Gastroesophageal sphincter (tissue), 3 donors: ENCODE measurements at regions not wholly inside any gene's neighbourhood (a gene's known extent, or its start where the extent isn't known, plus 50 kb on each side); places are given as distances from the start of the nearest gene placed in this dataset.

ENCODE experiments used
- CTCF ChIP-seq, 4 experiments: fragments of 200-600 bp in 2 of 4; fragments of 450-650 bp in 2 of 4; sonication (generic) in 1 of 4; IDR thresholded peaks; one replicate each; pipeline ENCODE4 v1.5.1; 2017 to 2019; ENCODE audit warnings: antibody characterized with exemption in 4 of 4, mild to moderate bottlenecking in 2 of 4, moderate library complexity in 2 of 4
- POLR2AphosphoS5 ChIP-seq: sonication (generic); formaldehyde crosslinking; IDR thresholded peaks from one replicate; pipeline ENCODE4 v1.6.1; 2017; ENCODE audit warnings: antibody characterized with exemption

GRCh38 chr3:124582621-124583395 lies 147.4 kb upstream of the UMPS start:
- TF ChIP-seq CTCF (IDR thresholded peaks at IDR 0.05) (no peak), POLR2AphosphoS5 (no peak)
